ENCODE measurements at regions not wholly inside any gene's neighbourhood (a gene's known extent, or its start where the extent isn't known, plus 50 kb on each side); places are given as distances from the start of the nearest gene placed in this dataset.
"Not testable (repeated sequence)": the region's sequence is repeated elsewhere in the genome, so short reads cannot be mapped to it uniquely, and the experiment has no call there.

GRCh38 chr1:91207691-91208090 lies 185.9 kb upstream of the ZNF644 start:
- DNase-seq (ENCODE audit: low read depth in 1 of 2, low spot score in 1 of 2) = not testable (repeated sequence)

DNA sequence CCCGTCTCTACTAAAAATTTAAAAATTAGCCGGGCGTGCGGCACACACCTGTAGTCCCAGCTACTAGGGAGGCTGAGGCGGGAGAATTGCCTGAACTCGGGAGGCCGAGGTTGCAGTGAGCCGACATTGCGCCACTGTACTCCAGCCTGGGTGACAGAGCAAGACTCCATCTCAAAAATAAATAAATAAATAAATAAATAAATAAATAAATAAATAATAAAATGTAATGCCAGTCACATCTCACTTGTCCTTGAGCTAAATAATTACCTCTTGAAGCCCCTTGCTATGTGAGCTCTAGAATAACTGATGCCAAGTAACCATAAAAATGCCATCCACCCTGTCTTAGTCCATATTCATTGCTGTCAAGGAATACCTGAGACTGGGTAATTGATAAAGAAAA lies 182.3 kb upstream of the ZNF644 start:
- DNase-seq (ENCODE audit: low read depth in 1 of 2, low spot score in 1 of 2) = not testable (repeated sequence)

- DNase-seq (ENCODE audit: low read depth in 1 of 2, low spot score in 1 of 2) = no peak
These were observed 179.9 kb upstream of the ZNF644 start for GRCh38 chr1:91201694-91202093.

GRCh38 chr1:91201176-91201575 lies 179.3 kb upstream of the ZNF644 start:
- DNase-seq (ENCODE audit: low read depth in 1 of 2, low spot score in 1 of 2) = no peak

DNA sequence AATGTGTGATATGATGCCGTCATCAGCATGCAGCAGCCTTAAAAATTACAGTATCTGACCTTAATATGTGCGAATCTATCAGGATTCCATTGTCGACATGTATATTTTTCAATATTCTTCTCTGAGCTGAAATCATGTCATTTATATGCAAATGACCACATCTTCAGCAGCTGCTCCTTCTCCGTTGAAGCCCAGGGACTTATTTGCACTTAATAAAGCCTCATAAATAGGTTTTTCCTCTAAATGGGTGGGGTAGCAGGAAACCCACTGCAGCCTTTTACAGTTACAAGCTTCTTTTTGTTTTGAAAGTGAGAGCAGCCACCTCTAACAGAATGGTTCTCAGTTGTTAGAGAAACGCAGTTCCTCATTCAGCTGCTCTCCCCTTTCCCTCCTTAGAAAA lies 178.8 kb upstream of the ZNF644 start:
- DNase-seq (ENCODE audit: low read depth in 1 of 2, low spot score in 1 of 2) = no peak

DNA sequence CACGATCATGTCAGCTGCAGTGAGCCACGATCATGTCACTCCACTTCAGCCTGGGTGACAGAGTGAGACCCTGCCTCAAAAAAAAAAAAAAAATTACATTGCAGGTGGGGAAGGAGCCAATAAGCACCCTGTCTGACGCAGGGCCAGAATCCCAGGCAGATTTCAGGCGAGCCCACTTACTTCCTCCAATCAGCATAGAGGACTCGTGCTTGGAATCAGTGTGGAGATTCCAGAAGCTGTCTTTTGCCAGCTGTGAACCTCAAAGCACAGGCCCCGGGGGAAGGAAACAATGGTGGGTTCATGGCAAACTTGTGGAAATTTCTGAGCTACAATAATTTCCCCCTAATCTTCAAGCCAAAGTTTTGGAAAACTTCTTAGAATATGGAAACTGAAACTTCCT lies 178.2 kb upstream of the ZNF644 start:
- no peak for DNase-seq (ENCODE audit: low read depth in 1 of 2, low spot score in 1 of 2)

- DNase-seq (ENCODE audit: low read depth in 1 of 2, low spot score in 1 of 2) = no peak
These were observed 169.2 kb upstream of the ZNF644 start for GRCh38 chr1:91190996-91191395.

- DNase-seq (ENCODE audit: low read depth in 1 of 2, low spot score in 1 of 2) = no peak
These were observed 167.3 kb upstream of the ZNF644 start for GRCh38 chr1:91189096-91189495.

GRCh38 chr1:91182807-91183206 lies 161.0 kb upstream of the ZNF644 start:
- not testable (repeated sequence) for DNase-seq (ENCODE audit: low read depth in 1 of 2, low spot score in 1 of 2)

DNA sequence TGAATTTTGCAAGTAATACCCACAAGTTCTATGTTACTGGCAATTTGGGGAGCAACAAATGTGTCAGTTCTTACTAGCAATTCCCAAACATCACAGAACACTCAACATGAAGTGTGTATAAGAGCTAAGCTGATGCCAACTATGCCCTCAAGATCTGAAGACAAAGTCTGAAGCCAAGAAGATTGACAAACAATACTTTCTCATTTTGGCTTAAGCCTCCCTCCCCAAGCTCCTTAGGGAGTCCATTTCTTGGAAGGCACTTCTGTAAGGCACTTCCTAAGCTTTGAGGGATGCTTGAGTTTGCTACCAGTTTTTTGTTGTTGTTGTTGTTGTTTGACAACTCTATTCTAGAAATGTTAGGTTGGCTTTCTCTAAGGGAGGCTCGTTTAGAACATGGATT lies 154.4 kb upstream of the ZNF644 start:
- DNase-seq (ENCODE audit: low read depth in 1 of 2, low spot score in 1 of 2) = no peak

- no peak for DNase-seq (ENCODE audit: low read depth in 1 of 2, low spot score in 1 of 2)
These were observed 152.9 kb upstream of the ZNF644 start for GRCh38 chr1:91174734-91175133.

- no peak for DNase-seq (ENCODE audit: low read depth in 1 of 2, low spot score in 1 of 2)
These were observed 151.6 kb upstream of the ZNF644 start for GRCh38 chr1:91173346-91173890.

DNA sequence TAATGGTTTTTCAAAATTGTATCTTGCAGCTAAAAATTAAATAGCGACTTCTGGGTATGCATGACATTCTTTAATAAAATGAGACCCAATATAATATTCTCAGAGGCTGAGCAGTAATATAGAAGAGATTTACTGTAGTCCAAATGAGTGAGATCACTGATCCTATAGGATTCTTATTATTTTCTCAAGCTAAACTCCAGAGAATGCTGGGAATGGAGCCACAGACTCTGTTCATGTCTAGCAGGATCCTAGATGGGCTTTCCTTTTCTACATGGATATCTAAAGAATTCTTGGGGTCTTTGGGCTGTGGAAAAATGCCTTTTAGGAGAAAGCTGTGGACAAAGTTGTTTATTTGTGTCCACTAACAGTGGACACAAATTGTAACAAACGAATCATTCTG lies 150.7 kb upstream of the ZNF644 start:
- DNase-seq (ENCODE audit: low read depth in 1 of 2, low spot score in 1 of 2) = no peak

GRCh38 chr1:91171898-91172297 lies 150.1 kb upstream of the ZNF644 start:
- no peak for DNase-seq (ENCODE audit: low read depth in 1 of 2, low spot score in 1 of 2)

DNA sequence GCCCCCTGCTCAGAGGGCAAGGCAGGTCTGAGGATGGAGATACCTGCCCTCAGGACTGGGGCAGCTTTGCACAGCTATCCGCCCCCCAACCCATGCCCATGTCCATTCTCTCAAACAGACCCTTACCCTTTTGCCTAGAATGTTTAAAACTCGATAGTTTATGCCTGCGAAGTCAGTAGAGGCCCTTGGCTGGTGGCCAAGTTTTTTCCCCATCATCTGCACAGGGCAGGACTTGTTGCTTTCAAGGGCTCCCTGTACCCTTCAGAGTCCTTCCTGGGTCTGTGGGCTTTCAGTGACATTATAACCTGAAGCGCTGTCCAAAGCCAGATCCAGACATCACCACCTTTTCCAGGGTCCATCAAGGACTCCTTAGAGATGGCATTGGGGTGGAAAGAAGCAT lies 148.7 kb upstream of the ZNF644 start:
- DNase-seq (ENCODE audit: low read depth in 1 of 2, low spot score in 1 of 2) = no peak

DNA sequence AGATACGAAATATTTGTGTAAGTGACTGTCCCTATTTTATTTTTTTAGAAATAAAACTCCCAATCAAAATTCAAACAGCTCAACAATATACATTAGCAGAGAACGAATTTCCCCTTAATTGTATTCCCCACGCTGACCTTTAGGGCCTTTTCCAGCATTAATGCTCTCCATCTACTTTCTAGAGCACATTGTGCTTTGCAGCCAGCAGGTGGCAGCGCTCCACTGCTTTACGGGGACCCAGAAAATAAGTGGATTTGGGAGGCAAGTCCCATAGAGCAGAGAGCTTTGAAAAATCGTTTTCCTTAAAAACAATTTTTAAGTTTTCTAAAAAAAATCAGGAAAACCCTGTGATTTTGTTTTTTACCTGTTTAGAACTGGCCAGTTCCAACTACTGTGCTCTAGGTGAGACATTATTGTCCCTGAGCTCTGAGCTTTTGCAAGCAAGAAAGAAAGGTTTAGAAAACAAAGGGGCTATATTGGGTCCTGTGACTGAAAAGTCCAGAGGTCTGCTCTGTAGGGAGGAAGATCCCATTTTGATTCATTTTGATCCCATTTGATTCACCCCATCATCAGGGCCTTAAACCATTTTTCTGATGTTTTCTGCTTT lies 144.4 kb upstream of the ZNF644 start:
- DNase-seq (ENCODE audit: low read depth in 1 of 2, low spot score in 1 of 2) = no peak

GRCh38 chr1:91165033-91165654 lies 143.3 kb upstream of the ZNF644 start:
- peak; percentile 53 to 63 for DNase-seq (ENCODE audit: low read depth in 1 of 2, low spot score in 1 of 2)

DNA sequence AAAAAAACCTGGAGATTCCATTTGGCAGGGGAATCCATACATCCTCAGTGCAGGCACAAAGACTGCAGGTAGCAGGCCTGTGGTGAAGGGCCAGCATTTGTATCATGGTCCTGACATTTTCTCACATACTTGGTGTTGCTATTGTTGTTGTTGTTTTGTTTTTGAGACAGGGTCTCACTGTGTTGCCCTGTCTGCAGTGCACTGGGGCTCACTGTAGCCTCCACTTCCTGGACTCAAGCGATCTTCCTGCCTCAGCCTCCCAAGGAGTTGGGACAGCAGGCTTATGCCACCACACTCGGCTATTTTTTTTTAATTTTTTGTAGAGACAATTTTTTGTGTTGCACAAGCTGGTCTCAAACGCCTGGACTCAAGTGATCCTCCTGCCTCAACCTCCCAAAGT lies 140.8 kb upstream of the ZNF644 start:
- no peak for DNase-seq (ENCODE audit: low read depth in 1 of 2, low spot score in 1 of 2)

DNA sequence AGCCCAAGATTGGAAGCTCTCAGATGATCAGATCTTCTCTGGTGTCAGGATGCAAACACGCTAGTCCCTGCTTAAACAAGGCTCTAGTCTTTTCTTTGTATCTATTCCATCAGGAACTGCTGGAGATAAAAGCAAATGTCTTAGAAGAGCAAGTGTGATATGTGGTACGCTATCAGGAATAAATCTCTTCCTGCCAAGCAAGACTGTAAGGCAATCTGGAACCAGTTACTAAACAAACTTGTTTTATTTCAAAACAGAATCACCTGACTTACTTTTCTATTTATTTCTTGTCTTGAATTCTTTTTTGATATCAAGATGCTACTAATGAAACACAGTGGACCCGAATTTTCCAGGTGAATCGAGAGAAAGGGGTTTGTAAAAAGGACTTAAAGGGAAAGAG lies 139.9 kb upstream of the ZNF644 start:
- DNase-seq (ENCODE audit: low read depth in 1 of 2, low spot score in 1 of 2) = no peak

DNA sequence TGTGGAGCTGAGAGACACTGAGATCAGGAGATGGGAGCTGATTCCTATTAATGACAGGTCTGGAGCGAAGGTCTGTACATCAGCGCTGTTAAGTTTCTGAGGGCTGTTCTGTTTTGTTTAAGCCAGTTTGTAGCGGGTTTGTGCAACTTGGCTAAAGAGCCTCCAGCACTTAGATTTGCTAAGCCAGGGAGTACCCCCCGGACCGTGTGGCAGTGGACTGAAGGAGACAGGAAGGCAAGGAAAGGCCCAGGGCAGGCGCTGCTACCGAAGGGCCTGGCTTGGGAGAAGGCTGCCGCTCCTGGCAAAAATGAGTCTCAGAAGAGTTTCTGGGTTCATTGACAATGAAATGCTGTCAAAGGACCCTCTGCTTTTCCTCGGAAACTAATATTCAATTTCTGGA lies 139.3 kb upstream of the ZNF644 start:
- no peak for DNase-seq (ENCODE audit: low read depth in 1 of 2, low spot score in 1 of 2)

DNA sequence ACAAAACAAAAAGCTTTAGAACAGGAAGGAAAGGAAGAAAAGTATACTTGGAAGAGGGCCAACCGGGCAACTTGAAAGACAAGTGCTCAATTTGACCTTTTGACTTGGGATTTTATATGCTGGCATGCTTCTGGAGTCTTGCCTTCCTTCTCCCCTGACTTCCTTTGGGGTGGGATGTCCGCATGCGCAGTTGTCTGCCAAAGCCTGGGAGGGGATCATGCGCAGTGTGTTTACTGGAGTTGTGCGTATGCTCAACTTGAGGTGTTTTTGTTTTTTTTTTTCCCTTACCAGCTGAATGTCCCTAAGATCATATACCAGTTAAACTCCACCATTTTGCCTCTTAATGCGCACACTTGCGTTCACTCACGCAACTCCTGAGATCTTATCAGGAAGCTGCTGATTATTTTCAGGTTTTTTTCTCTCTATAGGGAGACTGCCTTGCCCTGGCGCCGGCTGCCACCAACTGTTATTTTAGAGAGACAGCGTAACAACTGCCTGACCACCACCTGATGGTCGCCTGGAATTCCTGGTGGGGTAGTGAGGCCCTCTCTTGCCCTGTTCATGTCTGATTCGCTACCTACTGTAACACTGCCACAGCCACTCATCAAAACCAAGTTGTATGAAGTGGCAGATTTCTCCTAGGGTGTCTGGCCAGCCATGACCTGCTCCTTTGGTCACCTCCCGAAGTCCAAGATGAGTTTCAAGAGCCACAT lies 138.7 kb upstream of the ZNF644 start:
- DNase-seq (ENCODE audit: low read depth in 1 of 2, low spot score in 1 of 2) = no peak

- DNase-seq (ENCODE audit: low read depth in 1 of 2, low spot score in 1 of 2) = no peak
These were observed 131.5 kb upstream of the ZNF644 start for GRCh38 chr1:91153341-91153740.

All from activated CD4-positive, alpha-beta T cell treated with anti-CD3 and anti-CD28 coated beads, Interleukin-2, amount 50 U/mL, for 24 hours (primary cell).